PC-9 (cell line): ENCODE measurements at regions not wholly inside any gene's neighbourhood (a gene's known extent, or its start where the extent isn't known, plus 50 kb on each side); places are given as distances from the start of the nearest gene placed in this dataset.
A peak's percentile ranks its signal among the peaks of the same experiment; 100 is the strongest.

Source experiments
- BruUV-seq: library from RNA; stranded (reverse); fragments of 400-500 nt; replicated peaks from 2 replicates; lab custom pipeline; 2021; lab: Mats Ljungman, UMichigan
- CTCF ChIA-PET: fragments of 300-600 bp; sonication (Branson Sonifier 250); formaldehyde crosslinking; loops from one replicate; lab custom pipeline; 2022; ENCODE audit warnings: antibody characterized with exemption; lab: Charles Lee
- POLR2A ChIA-PET: fragments of 300-600 bp; sonication (Branson Sonifier 250); formaldehyde crosslinking; loops from one replicate; lab custom pipeline; 2022; ENCODE audit warnings: antibody characterized with exemption; ENCODE audit not compliant: unreplicated experiment; lab: Charles Lee
- DNase-seq, 2 experiments: peaks; one replicate each; pipeline versions ENCODE4 v3.0.0 to v3.0.0-alpha.2; 2015 to 2022; ENCODE audit warnings: mixed read lengths in 1 of 2
- H2AFZ ChIP-seq: fragments of 200-600 bp; sonication (generic); 2 replicates; pipeline ENCODE4 v1.8.1; 2017; ENCODE audit warnings: antibody characterized with exemption
- H3F3A ChIP-seq: fragments of 200-600 bp; sonication (generic); 2 replicates; pipeline ENCODE4 v1.8.1; 2017; ENCODE audit warnings: antibody characterized with exemption, mild to moderate bottlenecking, low read depth; ENCODE audit not compliant: insufficient read depth
- H3K27ac ChIP-seq: fragments of 200-600 bp; sonication (generic); 2 replicates; pipeline ENCODE4 v1.6.1; 2016; ENCODE audit warnings: mixed run types
- H3K27me3 ChIP-seq: fragments of 200-600 bp; sonication (generic); 2 replicates; pipeline ENCODE4 v1.6.1; 2016; ENCODE audit warnings: low read depth, mixed run types; ENCODE audit not compliant: insufficient read depth
- H3K36me3 ChIP-seq: fragments of 200-600 bp; sonication (generic); 2 replicates; pipeline ENCODE4 v1.6.1; 2016; ENCODE audit warnings: low read depth, mixed run types
- H3K4me1 ChIP-seq: fragments of 200-600 bp; sonication (generic); replicated peaks from 2 replicates; pipeline ENCODE4 v1.6.1; 2016; ENCODE audit warnings: mixed run types; ENCODE audit not compliant: insufficient read depth
- H3K4me2 ChIP-seq: fragments of 200-600 bp; sonication (generic); 2 replicates; pipeline ENCODE4 v1.6.1; 2017; ENCODE audit warnings: mixed run types
- H3K4me3 ChIP-seq: fragments of 200-600 bp; sonication (generic); 2 replicates; pipeline ENCODE4 v1.6.1; 2016; ENCODE audit warnings: mixed run types
- H3K79me2 ChIP-seq: fragments of 200-600 bp; sonication (generic); 2 replicates; pipeline ENCODE4 v1.6.1; 2017; ENCODE audit warnings: low read depth, mixed run types
- H3K9me2 ChIP-seq: fragments of 200-600 bp; sonication (generic); 2 replicates; pipeline ENCODE4 v1.8.1; 2017; ENCODE audit warnings: mild to moderate bottlenecking; ENCODE audit not compliant: insufficient read depth
- H3K9me3 ChIP-seq: fragments of 200-600 bp; sonication (generic); 2 replicates; pipeline ENCODE4 v1.8.1; 2016; ENCODE audit warnings: low read depth; ENCODE audit not compliant: insufficient read depth
- H4K20me1 ChIP-seq: fragments of 200-600 bp; sonication (generic); 2 replicates; pipeline ENCODE4 v1.8.1; 2017; ENCODE audit not compliant: insufficient read depth
- EZH2 ChIP-seq: fragments of 200-600 bp; sonication (generic); IDR thresholded peaks from 2 replicates; pipeline ENCODE4 v1.8.0; 2017; ENCODE audit warnings: antibody characterized with exemption, low read depth
- intact Hi-C: fragments of 100-400 bp; cut with micrococcal nuclease; formaldehyde crosslinking; loops from one replicate; pipeline ENCODE4 v1.10.0; 2022; ENCODE audit not compliant: unreplicated experiment
- TF ChIP-seq, protein P1 (sequence below): fragments of 200-600 bp; sonication (generic); conservative IDR thresholded peaks from 2 replicates; pipeline ENCODE4 v1.6.1; 2017; ENCODE audit warnings: mixed run types, antibody characterized with exemption, mild to moderate bottlenecking, moderate library complexity

DNA sequence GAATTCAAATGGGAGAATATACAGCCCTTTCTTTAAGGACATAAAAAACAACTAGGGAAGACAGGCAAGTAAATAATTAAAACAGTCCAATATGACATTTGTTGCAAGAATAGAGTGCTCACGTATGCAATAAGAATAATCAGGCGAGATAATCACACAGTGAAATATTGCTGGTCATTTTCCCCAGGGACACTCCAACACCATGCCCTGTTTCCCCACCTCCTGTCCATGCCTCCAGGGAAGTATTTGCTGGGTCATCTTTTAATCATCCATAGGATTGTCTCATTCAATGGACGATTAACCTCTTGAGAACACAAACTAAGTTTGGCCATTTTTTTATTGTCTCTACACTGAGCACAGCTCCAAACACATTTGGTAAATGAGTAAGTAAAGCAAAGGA is 472.9 kb downstream of the C6orf118 start:
- POLR2A ChIA-PET = no interaction called here
- Histone ChIP-seq H3K27ac (no peak overlapping the region), H3K4me3 (no peak overlapping the region), H3K27me3 (no peaks in the 10 kb centered on the region), H3K79me2 (no peaks in the 10 kb centered on the region), H3K9me2 (no peaks in the 10 kb centered on the region), H3F3A (no peaks in the 10 kb centered on the region), H3K4me2 (no peak overlapping the region), H3K9me3 (no peaks in the 10 kb centered on the region), H3K36me3 (no peaks in the 10 kb centered on the region), H2AFZ (no peak overlapping the region), H3K4me1 (no peaks in the 10 kb centered on the region), H4K20me1 (no peaks in the 10 kb centered on the region)
- intact Hi-C loops = no loop called here
- no peak for DNase-seq
- CTCF ChIA-PET = no interaction called here
- no TSS peak for BruUV-seq
- TF ChIP-seq EZH2 = no peak
- TF ChIP-seq, protein P1, sequence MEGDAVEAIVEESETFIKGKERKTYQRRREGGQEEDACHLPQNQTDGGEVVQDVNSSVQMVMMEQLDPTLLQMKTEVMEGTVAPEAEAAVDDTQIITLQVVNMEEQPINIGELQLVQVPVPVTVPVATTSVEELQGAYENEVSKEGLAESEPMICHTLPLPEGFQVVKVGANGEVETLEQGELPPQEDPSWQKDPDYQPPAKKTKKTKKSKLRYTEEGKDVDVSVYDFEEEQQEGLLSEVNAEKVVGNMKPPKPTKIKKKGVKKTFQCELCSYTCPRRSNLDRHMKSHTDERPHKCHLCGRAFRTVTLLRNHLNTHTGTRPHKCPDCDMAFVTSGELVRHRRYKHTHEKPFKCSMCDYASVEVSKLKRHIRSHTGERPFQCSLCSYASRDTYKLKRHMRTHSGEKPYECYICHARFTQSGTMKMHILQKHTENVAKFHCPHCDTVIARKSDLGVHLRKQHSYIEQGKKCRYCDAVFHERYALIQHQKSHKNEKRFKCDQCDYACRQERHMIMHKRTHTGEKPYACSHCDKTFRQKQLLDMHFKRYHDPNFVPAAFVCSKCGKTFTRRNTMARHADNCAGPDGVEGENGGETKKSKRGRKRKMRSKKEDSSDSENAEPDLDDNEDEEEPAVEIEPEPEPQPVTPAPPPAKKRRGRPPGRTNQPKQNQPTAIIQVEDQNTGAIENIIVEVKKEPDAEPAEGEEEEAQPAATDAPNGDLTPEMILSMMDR = no peak

DNA sequence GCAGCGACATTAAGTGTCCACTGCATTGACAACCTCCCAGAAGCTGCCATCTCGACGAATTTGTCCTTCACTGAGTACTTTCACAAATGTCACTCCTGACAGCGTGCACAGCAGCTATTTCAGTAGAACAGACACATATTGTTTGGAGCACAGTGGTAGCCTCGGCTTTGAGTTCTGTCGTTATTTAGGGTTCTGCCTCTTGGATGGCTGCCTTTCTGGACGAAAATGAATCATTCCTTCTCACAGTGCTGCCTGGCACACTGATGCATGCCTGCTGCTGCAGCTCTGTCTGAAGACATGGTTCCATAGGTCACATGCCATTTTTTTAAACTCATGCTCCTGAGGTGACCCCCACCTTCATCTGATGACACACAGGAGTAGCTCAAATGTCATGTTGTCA is 477.0 kb downstream of the C6orf118 start:
- POLR2A ChIA-PET = no interaction called here

DNA sequence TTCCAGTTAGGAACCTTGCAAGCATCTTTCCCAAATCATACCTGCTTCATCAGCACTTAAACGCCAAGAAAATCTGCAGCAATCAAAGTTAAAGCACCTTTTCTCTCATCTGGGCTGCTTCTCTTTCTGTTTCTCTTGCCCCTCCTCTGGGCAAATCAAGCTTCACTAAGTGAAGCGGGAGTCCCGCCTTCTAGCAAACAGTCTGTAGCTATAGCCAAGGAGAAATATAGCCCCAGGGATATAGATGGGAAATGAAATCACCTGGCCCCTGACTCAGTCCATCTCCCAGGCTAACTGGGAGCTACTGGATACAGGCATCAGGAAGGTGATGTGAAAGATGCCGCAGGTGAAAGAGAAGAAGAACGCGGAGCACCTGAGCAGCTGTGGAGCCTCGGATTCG is 481.9 kb downstream of the C6orf118 start:
- peak in 1 of 2 experiments; percentile 30 for DNase-seq
- ChIA-PET CTCF (no interaction called here), POLR2A (no interaction called here)
- H3K27ac ChIP-seq = no peak overlapping the region
- H3K4me2 ChIP-seq = no peak overlapping the region
- no TSS peak for BruUV-seq
- H3K9me3 ChIP-seq = no peaks in the 10 kb centered on the region
- H2AFZ ChIP-seq = no peak overlapping the region
- no peaks in the 10 kb centered on the region for H4K20me1 ChIP-seq
- intact Hi-C loops = no loop called here
- no peaks in the 10 kb centered on the region for H3K9me2 ChIP-seq
- no peaks in the 10 kb centered on the region for H3K4me1 ChIP-seq
- no peaks in the 10 kb centered on the region for H3K79me2 ChIP-seq
- H3K36me3 ChIP-seq = no peaks in the 10 kb centered on the region
- H3K27me3 ChIP-seq = no peaks in the 10 kb centered on the region; the same call in 1 of the 2 replicates
- TF ChIP-seq EZH2 = no peak
- TF ChIP-seq, protein P1 = no peak
- H3F3A ChIP-seq = no peaks in the 10 kb centered on the region
- H3K4me3 ChIP-seq = no peak overlapping the region

More for the DNA sequence above, 477.0 kb downstream of the C6orf118 start:
- no peaks in the 10 kb centered on the region for H3K4me1 ChIP-seq
- H3K36me3 ChIP-seq = no peaks in the 10 kb centered on the region
- no peaks in the 10 kb centered on the region for H3F3A ChIP-seq
- H3K4me3 ChIP-seq = no peak overlapping the region
- H3K9me2 ChIP-seq = no peaks in the 10 kb centered on the region
- no peaks in the 10 kb centered on the region for H3K79me2 ChIP-seq
- no peak overlapping the region for H3K27ac ChIP-seq
- no peak overlapping the region for H2AFZ ChIP-seq
- H3K4me2 ChIP-seq = no peak overlapping the region
- no peaks in the 10 kb centered on the region for H3K9me3 ChIP-seq
- no peak for DNase-seq
- CTCF ChIA-PET = no interaction called here
- no peaks in the 10 kb centered on the region; the same call in 1 of the 2 replicates for H3K27me3 ChIP-seq
- TF ChIP-seq, protein P1 = no peak
- no peak for TF ChIP-seq EZH2
- no TSS peak for BruUV-seq
- intact Hi-C loops = no loop called here
- H4K20me1 ChIP-seq = no peaks in the 10 kb centered on the region
